H9 (cell line): ENCODE measurements at regions not wholly inside any gene's neighbourhood (a gene's known extent, or its start where the extent isn't known, plus 50 kb on each side); places are given as distances from the start of the nearest gene placed in this dataset.

ENCODE experiments used
- DNase-seq: peaks from one replicate; pipeline ENCODE4 v3.0.0-alpha.2; 2017
- H2AFZ ChIP-seq: one replicate; pipeline ENCODE4 v1.6.1; 2013; ENCODE audit warnings: mild to moderate bottlenecking, low read length, control low read depth, moderate library complexity
- H2AK5ac ChIP-seq: 2 replicates; pipeline ENCODE4 v1.6.1; 2013; ENCODE audit warnings: low read length, control low read depth, mixed read lengths; ENCODE audit not compliant: insufficient read length
- H2BK120ac ChIP-seq: one replicate; pipeline ENCODE4 v1.6.1; 2013; ENCODE audit warnings: low read depth, mild to moderate bottlenecking, low read length, control low read depth, inconsistent platforms; ENCODE audit not compliant: poor library complexity, severe bottlenecking
- H2BK12ac ChIP-seq: 2 replicates; pipeline ENCODE4 v1.6.1; 2013; ENCODE audit warnings: low read length, control low read depth, mixed read lengths, low read depth; ENCODE audit not compliant: insufficient read length
- H2BK15ac ChIP-seq: 2 replicates; pipeline ENCODE4 v1.6.1; 2013; ENCODE audit warnings: low read depth, low read length, control low read depth
- H2BK20ac ChIP-seq: one replicate; pipeline ENCODE4 v1.6.1; 2013; ENCODE audit warnings: low read depth, mild to moderate bottlenecking, low read length, control low read depth, inconsistent platforms; ENCODE audit not compliant: poor library complexity, severe bottlenecking
- H2BK5ac ChIP-seq: 2 replicates; pipeline ENCODE4 v1.6.1; 2013; ENCODE audit warnings: low read length, control low read depth, mixed read lengths; ENCODE audit not compliant: insufficient read length
- H3K14ac ChIP-seq: 2 replicates; pipeline ENCODE4 v1.6.1; 2013; ENCODE audit warnings: low read length, control low read depth; ENCODE audit not compliant: insufficient read depth
- H3K18ac ChIP-seq: 2 replicates; pipeline ENCODE4 v1.6.1; 2013; ENCODE audit warnings: low read depth, mild to moderate bottlenecking, mixed read lengths, low read length, control low read depth; ENCODE audit not compliant: insufficient read length
- H3K23ac ChIP-seq: 2 replicates; pipeline ENCODE4 v1.6.1; 2013; ENCODE audit warnings: low read length, control low read depth, mixed read lengths, low read depth; ENCODE audit not compliant: insufficient read length
- H3K23me2 ChIP-seq: 2 replicates; pipeline ENCODE4 v1.6.1; 2013; ENCODE audit warnings: low read depth, mild to moderate bottlenecking, mixed read lengths, low read length, control low read depth; ENCODE audit not compliant: insufficient read length, poor library complexity, severe bottlenecking
- H3K27ac ChIP-seq: 2 replicates; pipeline ENCODE4 v1.5.1; 2013; ENCODE audit warnings: low read length, control low read depth, mixed read lengths, low read depth; ENCODE audit not compliant: insufficient read length
- H3K27me3 ChIP-seq: 2 replicates; pipeline ENCODE4 v1.6.1; 2013; ENCODE audit warnings: low read length, control low read depth, inconsistent platforms; ENCODE audit not compliant: insufficient read depth
- H3K4ac ChIP-seq: 2 replicates; pipeline ENCODE4 v1.6.1; 2013; ENCODE audit warnings: low read depth, mild to moderate bottlenecking, control low read depth, inconsistent platforms, low read length, moderate library complexity
- H3K4me1 ChIP-seq: 2 replicates; pipeline ENCODE4 v1.6.1; 2013; ENCODE audit warnings: low read length, control low read depth, inconsistent platforms; ENCODE audit not compliant: insufficient read depth
- H3K4me2 ChIP-seq: 2 replicates; pipeline ENCODE4 v1.6.1; 2013; ENCODE audit warnings: low read length, control low read depth, mixed read lengths; ENCODE audit not compliant: insufficient read length, insufficient read depth
- H3K56ac ChIP-seq: 2 replicates; pipeline ENCODE4 v1.6.1; 2013; ENCODE audit warnings: low read depth, mild to moderate bottlenecking, mixed read lengths, low read length, control low read depth; ENCODE audit not compliant: insufficient read length
- H3K79me1 ChIP-seq: 2 replicates; pipeline ENCODE4 v1.6.1; 2013; ENCODE audit warnings: low read depth, mild to moderate bottlenecking, moderate library complexity, low read length, control low read depth, inconsistent platforms; ENCODE audit not compliant: insufficient read depth, poor library complexity, severe bottlenecking
- H3K79me2 ChIP-seq: 2 replicates; pipeline ENCODE4 v1.6.1; 2013; ENCODE audit warnings: low read length, control low read depth, inconsistent platforms; ENCODE audit not compliant: insufficient read depth
- H3K9ac ChIP-seq: 2 replicates; pipeline ENCODE4 v1.6.1; 2013; ENCODE audit warnings: low read length, control low read depth, mixed read lengths; ENCODE audit not compliant: insufficient read length; ENCODE audit errors: extremely low read depth
- H3K9me3 ChIP-seq: one replicate; pipeline ENCODE4 v1.6.1; 2013; ENCODE audit warnings: low read depth, low read length, inconsistent platforms; ENCODE audit not compliant: control insufficient read depth
- H3T11ph ChIP-seq: one replicate; pipeline ENCODE4 v1.6.1; 2013; ENCODE audit warnings: mild to moderate bottlenecking, low read length, control low read depth, inconsistent platforms
- H4K20me1 ChIP-seq: one replicate; pipeline ENCODE4 v1.6.1; 2013; ENCODE audit not compliant: control insufficient read depth, insufficient read length, insufficient read depth
- H4K5ac ChIP-seq: 2 replicates; pipeline ENCODE4 v1.6.1; 2013; ENCODE audit warnings: low read depth, mild to moderate bottlenecking, mixed read lengths, low read length, control low read depth; ENCODE audit not compliant: insufficient read length
- H4K8ac ChIP-seq: replicated peaks from 2 replicates; pipeline ENCODE4 v1.6.1; 2013; ENCODE audit warnings: low read length, control low read depth, mixed read lengths, low read depth; ENCODE audit not compliant: insufficient read length
- H4K91ac ChIP-seq: 2 replicates; pipeline ENCODE4 v1.6.1; 2013; ENCODE audit warnings: low read depth, mild to moderate bottlenecking, moderate library complexity, mixed read lengths, low read length, control low read depth; ENCODE audit not compliant: insufficient read length
- H3K27ac Mint-ChIP-seq, 3 experiments: 2 replicates in 2 of 3; 3 replicates in 1 of 3; pipeline ENCODE4 v1.8.0; 2020 to 2021; ENCODE audit warnings: mixed read lengths in 3 of 3, mild to moderate bottlenecking in 1 of 3, moderate library complexity in 1 of 3
- H3K27me3 Mint-ChIP-seq: 2 replicates; pipeline ENCODE4 v1.8.0; 2021; ENCODE audit warnings: low read depth, mild to moderate bottlenecking, moderate library complexity, mixed read lengths
- H3K36me3 Mint-ChIP-seq, 3 experiments: 2 replicates in 2 of 3; 3 replicates in 1 of 3; pipeline ENCODE4 v1.8.0; 2020 to 2021; ENCODE audit warnings: low read depth in 3 of 3, mixed read lengths in 3 of 3; ENCODE audit not compliant: insufficient read depth in 1 of 3
- H3K4me1 Mint-ChIP-seq, 2 experiments: 2 replicates each; pipeline ENCODE4 v1.8.0; 2020; ENCODE audit warnings: mixed read lengths in 2 of 2
- H3K4me3 Mint-ChIP-seq, 2 experiments: 2 replicates in 1 of 2; 3 replicates in 1 of 2; pipeline ENCODE4 v1.8.0; 2020 to 2021; ENCODE audit warnings: mild to moderate bottlenecking in 2 of 2, mixed read lengths in 2 of 2, moderate library complexity in 1 of 2
- H3K9me3 Mint-ChIP-seq, 2 experiments: 2 replicates in 1 of 2; 3 replicates in 1 of 2; pipeline ENCODE4 v1.8.0; 2020; ENCODE audit warnings: mild to moderate bottlenecking in 2 of 2, mixed read lengths in 2 of 2, moderate library complexity in 1 of 2
- WGBS: extraction: QIAGEN DNeasy Blood & Tissue Kit; methylation state at CpG from one replicate; pipeline ENCODE4 v1.1.7; 2013; ENCODE audit warnings: missing lambda C conversion rate, low lambda C conversion rate, mixed read lengths; ENCODE audit not compliant: insufficient read length; ENCODE audit errors: extremely low coverage; 5-methylcytosine and 5-hydroxymethylcytosine counted together
- TF ChIP-seq, protein P1 (sequence below): fragments of 200-600 bp; sonication (generic); conservative IDR thresholded peaks from 3 replicates; pipeline ENCODE4 v1.8.0; 2021; ENCODE audit warnings: antibody characterized with exemption, mild to moderate bottlenecking

DNA sequence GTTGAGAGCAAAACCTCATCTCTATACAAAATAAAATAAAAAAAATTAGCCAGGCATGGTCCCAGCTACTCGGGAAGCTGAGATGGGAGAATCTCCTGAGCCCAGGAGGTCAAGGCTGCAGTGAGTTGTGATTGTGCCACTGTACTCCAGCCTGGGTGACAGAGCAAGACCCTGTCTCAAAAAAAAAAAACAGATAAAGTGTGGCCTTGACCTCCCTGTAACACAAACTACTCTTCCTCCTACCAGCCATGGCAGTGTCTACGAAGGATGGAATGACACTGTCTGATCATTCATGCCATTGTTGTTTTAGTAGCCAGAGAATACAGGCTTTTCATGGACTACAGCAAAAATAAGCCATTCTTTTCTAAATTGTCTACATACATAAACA is 117.1 kb upstream of the IQSEC1 start:
- Mint-ChIP-seq H3K4me3 (no peak overlapping the region), H3K27ac (no peak overlapping the region), H3K9me3 (peaks cover 2 to 3% of the 10 kb centered on the region in 2 experiments; a peak in 4 of 5 replicates), H3K36me3 (no peaks in the 10 kb centered on the region), H3K27me3 (no peaks in the 10 kb centered on the region; the same call in none of the 2 replicates), H3K4me1 (peaks cover 3 to 7% of the 10 kb centered on the region in 2 experiments; a peak in 3 of 4 replicates)
- Histone ChIP-seq H3K4ac (no peak overlapping the region), H3K79me2 (no peaks in the 10 kb centered on the region), H2BK15ac (no peak overlapping the region), H3K4me1 (no peaks in the 10 kb centered on the region; the same call in 1 of the 2 replicates), H2BK5ac (no peak overlapping the region), H3K4me2 (no peak overlapping the region), H2BK120ac (no peak overlapping the region), H3K27ac (no peak overlapping the region), H4K91ac (no peak overlapping the region), H3K56ac (no peak overlapping the region), H2AK5ac (no peak overlapping the region), H3K9me3 (no peaks in the 10 kb centered on the region), H3K9ac (no peak overlapping the region), H3T11ph (no peak overlapping the region), H3K14ac (no peak overlapping the region), H2AFZ (no peak overlapping the region), H2BK20ac (no peak overlapping the region), H4K20me1 (no peaks in the 10 kb centered on the region), H4K8ac (no peak overlapping the region), H3K23ac (no peak overlapping the region), H2BK12ac (no peak overlapping the region), H4K5ac (no peak overlapping the region), H3K18ac (no peak overlapping the region), H3K27me3 (no peaks in the 10 kb centered on the region), H3K23me2 (no peaks in the 10 kb centered on the region), H3K79me1 (no peaks in the 10 kb centered on the region)
- WGBS: no CpG with 5 or more reads among the region's 2 CpGs
- TF ChIP-seq, protein P1, sequence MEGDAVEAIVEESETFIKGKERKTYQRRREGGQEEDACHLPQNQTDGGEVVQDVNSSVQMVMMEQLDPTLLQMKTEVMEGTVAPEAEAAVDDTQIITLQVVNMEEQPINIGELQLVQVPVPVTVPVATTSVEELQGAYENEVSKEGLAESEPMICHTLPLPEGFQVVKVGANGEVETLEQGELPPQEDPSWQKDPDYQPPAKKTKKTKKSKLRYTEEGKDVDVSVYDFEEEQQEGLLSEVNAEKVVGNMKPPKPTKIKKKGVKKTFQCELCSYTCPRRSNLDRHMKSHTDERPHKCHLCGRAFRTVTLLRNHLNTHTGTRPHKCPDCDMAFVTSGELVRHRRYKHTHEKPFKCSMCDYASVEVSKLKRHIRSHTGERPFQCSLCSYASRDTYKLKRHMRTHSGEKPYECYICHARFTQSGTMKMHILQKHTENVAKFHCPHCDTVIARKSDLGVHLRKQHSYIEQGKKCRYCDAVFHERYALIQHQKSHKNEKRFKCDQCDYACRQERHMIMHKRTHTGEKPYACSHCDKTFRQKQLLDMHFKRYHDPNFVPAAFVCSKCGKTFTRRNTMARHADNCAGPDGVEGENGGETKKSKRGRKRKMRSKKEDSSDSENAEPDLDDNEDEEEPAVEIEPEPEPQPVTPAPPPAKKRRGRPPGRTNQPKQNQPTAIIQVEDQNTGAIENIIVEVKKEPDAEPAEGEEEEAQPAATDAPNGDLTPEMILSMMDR: no peak
- no peak for DNase-seq
